Stomach (tissue), 8 donors: ENCODE measurements at regions not wholly inside any gene's neighbourhood (a gene's known extent, or its start where the extent isn't known, plus 50 kb on each side); places are given as distances from the start of the nearest gene placed in this dataset.

Experiments
- DNase-seq, 2 donors: peaks; one replicate each; pipeline versions ENCODE4 v3.0.0 to v3.0.0-alpha.2; 2013 to 2019
- H3K27ac ChIP-seq, 5 donors: fragments of 200-600 bp in 4 of 5; sonication (generic) in 4 of 5; one replicate each; pipeline ENCODE4 v1.5.1; 2013 to 2019; ENCODE audit warnings: mild to moderate bottlenecking in 1 of 5, moderate library complexity in 1 of 5
- H3K27me3 ChIP-seq, 3 donors: fragments of 200-600 bp; sonication (generic); one replicate each; pipeline ENCODE4 v1.5.1; 2017 to 2019; ENCODE audit warnings: mixed run types in 1 of 3
- H3K36me3 ChIP-seq, 4 donors: fragments of 200-600 bp; sonication (generic); 1 replicate in 3 of 4; 2 replicates in 1 of 4; pipeline ENCODE4 v1.5.1; 2016 to 2019
- H3K4me1 ChIP-seq, 4 donors: fragments of 200-600 bp; sonication (generic); one replicate each; pipeline ENCODE4 v1.5.1; 2016 to 2019
- H3K4me3 ChIP-seq, 4 donors: fragments of 200-600 bp; sonication (generic) in 3 of 4; one replicate each; pipeline ENCODE4 v1.5.1; 2016 to 2019; ENCODE audit warnings: mild to moderate bottlenecking in 1 of 4
- H3K9me3 ChIP-seq, 4 donors: fragments of 200-600 bp; sonication (generic); one replicate each; pipeline ENCODE4 v1.5.1; 2016 to 2019
- CTCF ChIP-seq, 7 experiments: fragments of 450-650 bp in 4 of 7; fragments of 200-600 bp in 3 of 7; sonication (generic) in 3 of 7; IDR thresholded peaks; one replicate each; pipeline ENCODE4 v1.5.1; 2016 to 2019; ENCODE audit warnings: antibody characterized with exemption in 7 of 7, control low read depth in 2 of 7, mild to moderate bottlenecking in 1 of 7
- EP300 ChIP-seq: sonication (generic); formaldehyde crosslinking; IDR thresholded peaks from one replicate; pipeline ENCODE4 v1.6.1; 2017; ENCODE audit warnings: antibody characterized with exemption
- POLR2A ChIP-seq, 4 donors: fragments of 450-650 bp; IDR thresholded peaks; one replicate each; pipeline ENCODE4 v1.6.1; 2016; ENCODE audit warnings: antibody characterized with exemption in 4 of 4, control low read depth in 2 of 4, mild to moderate bottlenecking in 1 of 4, moderate library complexity in 1 of 4
- POLR2AphosphoS5 ChIP-seq, 3 donors: sonication (generic); formaldehyde crosslinking; IDR thresholded peaks; one replicate each; pipeline ENCODE4 v1.6.1; 2016; ENCODE audit warnings: antibody characterized with exemption in 3 of 3
- WGBS, 5 donors: extraction: QIAGEN DNeasy Blood & Tissue Kit in 3 of 5; methylation state at CpG; one replicate each; pipeline versions ENCODE4 v1.1.5 to v1.1.7; 2013 to 2018; 5-methylcytosine and 5-hydroxymethylcytosine counted together
- intact Hi-C: fragments of 100-400 bp; cut with DNase I; formaldehyde crosslinking; loops from one replicate; pipeline ENCODE4 v1.15.1; 2023; ENCODE audit warnings: low total_unique reads
- donor health status: healthy with polysubstance abuse.
- donor health status: Bipolar disorder and iron deficiency.
- donor health status: healthy.

GRCh38 chr21:43355925-43356289 lies 71.0 kb downstream of the SIK1 start:
- DNase-seq = no peak
- Histone ChIP-seq H3K9me3 (no peaks in the 10 kb centered on the region), H3K27ac (peak overlapping the region in 1 of 5 donors; percentile 20), H3K4me3 (no peak overlapping the region), H3K27me3 (no peaks in the 10 kb centered on the region), H3K4me1 (peaks cover 0 to 13% (median 4%) of the 10 kb centered on the region in 4 donors), H3K36me3 (no peaks in the 10 kb centered on the region)
- TF ChIP-seq CTCF (IDR thresholded peaks at IDR 0.05) (no peak), POLR2A (IDR thresholded peaks at IDR 0.05) (no peak), EP300 (no peak), POLR2AphosphoS5 (IDR thresholded peaks at IDR 0.05) (no peak)
- 58 to 84% (median 76%) methylated on average over 5 to 7 of the region's 7 CpGs for WGBS, 5 donors
- intact Hi-C loops = no loop called here

GRCh38 chr21:43355266-43355924 lies 71.5 kb downstream of the SIK1 start:
- Histone ChIP-seq H3K4me1 (peaks cover 0 to 13% (median 4%) of the 10 kb centered on the region in 4 donors), H3K9me3 (no peaks in the 10 kb centered on the region), H3K4me3 (no peak overlapping the region), H3K27me3 (no peaks in the 10 kb centered on the region), H3K36me3 (no peaks in the 10 kb centered on the region), H3K27ac (peak overlapping the region in 1 of 5 donors; percentile 20)
- intact Hi-C loops = no loop called here
- 87 to 91% (median 90%) methylated on average over 19 to 25 of the region's 25 CpGs for WGBS, 5 donors
- DNase-seq = no peak
- TF ChIP-seq CTCF (IDR thresholded peaks at IDR 0.05) = no peak
- no peak for TF ChIP-seq POLR2AphosphoS5 (IDR thresholded peaks at IDR 0.05)
- no peak for TF ChIP-seq POLR2A (IDR thresholded peaks at IDR 0.05)

- DNase-seq = no peak
- WGBS, 5 donors = 88 to 97% (median 93%) methylated on average over 4 of the region's 4 CpGs
- H3K9me3 ChIP-seq = no peaks in the 10 kb centered on the region
- no peak for TF ChIP-seq EP300
- TF ChIP-seq CTCF (IDR thresholded peaks at IDR 0.05) = no peak
- no peaks in the 10 kb centered on the region for H3K36me3 ChIP-seq
- no peaks in the 10 kb centered on the region for H3K27me3 ChIP-seq
- intact Hi-C loops = no loop called here
- peaks cover 0 to 13% (median 4%) of the 10 kb centered on the region in 4 donors for H3K4me1 ChIP-seq
- H3K27ac ChIP-seq = peak overlapping the region in 1 of 5 donors; percentile 48
- H3K4me3 ChIP-seq = no peak overlapping the region
Measured at GRCh38 chr21:43354666-43355065, 72.3 kb downstream of the SIK1 start.

- WGBS, 5 donors = 48 to 83% (median 74%) methylated on average over 10 to 14 of the region's 14 CpGs
- DNase-seq = no peak
- intact Hi-C loops = no loop called here
- Histone ChIP-seq H3K4me1 (peaks cover 0 to 10% (median 3%) of the 10 kb centered on the region in 4 donors), H3K36me3 (no peaks in the 10 kb centered on the region), H3K4me3 (no peak overlapping the region), H3K9me3 (no peaks in the 10 kb centered on the region), H3K27ac (peak overlapping the region in 1 of 5 donors; percentile 48), H3K27me3 (no peaks in the 10 kb centered on the region)
- TF ChIP-seq EP300 (no peak), POLR2A (IDR thresholded peaks at IDR 0.05) (no peak), CTCF (IDR thresholded peaks at IDR 0.05) (no peak), POLR2AphosphoS5 (IDR thresholded peaks at IDR 0.05) (no peak)
Measured at GRCh38 chr21:43354026-43354420, 72.9 kb downstream of the SIK1 start.
